ENCODE measurements at regions not wholly inside any gene's neighbourhood (a gene's known extent, or its start where the extent isn't known, plus 50 kb on each side); places are given as distances from the start of the nearest gene placed in this dataset.

DNA sequence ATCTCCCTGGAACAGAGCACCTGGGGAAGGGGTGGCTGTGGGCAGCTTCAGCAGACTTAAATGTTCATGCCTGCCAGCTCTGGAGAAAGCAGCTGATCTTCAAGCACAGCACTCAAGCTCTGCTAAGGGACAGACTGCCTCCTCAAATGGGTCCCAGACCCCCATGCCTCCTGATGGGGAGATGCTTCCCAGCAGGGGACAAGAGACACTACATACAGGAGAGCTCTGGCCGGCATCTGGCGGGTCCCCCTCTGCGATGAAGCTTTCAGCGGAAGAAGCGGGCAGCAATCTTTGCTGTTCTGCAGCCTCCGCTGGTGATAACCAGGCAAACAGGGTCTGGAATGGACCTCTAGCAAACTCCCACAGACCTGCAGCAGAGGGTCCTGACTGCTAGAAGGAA is 294.8 kb downstream of the RND3 start:
- TF ChIP-seq, protein P1, sequence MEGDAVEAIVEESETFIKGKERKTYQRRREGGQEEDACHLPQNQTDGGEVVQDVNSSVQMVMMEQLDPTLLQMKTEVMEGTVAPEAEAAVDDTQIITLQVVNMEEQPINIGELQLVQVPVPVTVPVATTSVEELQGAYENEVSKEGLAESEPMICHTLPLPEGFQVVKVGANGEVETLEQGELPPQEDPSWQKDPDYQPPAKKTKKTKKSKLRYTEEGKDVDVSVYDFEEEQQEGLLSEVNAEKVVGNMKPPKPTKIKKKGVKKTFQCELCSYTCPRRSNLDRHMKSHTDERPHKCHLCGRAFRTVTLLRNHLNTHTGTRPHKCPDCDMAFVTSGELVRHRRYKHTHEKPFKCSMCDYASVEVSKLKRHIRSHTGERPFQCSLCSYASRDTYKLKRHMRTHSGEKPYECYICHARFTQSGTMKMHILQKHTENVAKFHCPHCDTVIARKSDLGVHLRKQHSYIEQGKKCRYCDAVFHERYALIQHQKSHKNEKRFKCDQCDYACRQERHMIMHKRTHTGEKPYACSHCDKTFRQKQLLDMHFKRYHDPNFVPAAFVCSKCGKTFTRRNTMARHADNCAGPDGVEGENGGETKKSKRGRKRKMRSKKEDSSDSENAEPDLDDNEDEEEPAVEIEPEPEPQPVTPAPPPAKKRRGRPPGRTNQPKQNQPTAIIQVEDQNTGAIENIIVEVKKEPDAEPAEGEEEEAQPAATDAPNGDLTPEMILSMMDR (optimal IDR thresholded peaks at IDR 0.05 in 1 of 3, IDR thresholded peaks at IDR 0.05 in 1 of 3, conservative IDR thresholded peaks at IDR 0.05 in 1 of 3; ENCODE audit: extremely low read depth in 1 of 3, insufficient read depth in 2 of 3, low read length in 3 of 3) = no peak
- TF ChIP-seq EZH2 (IDR thresholded peaks at IDR 0.05; ENCODE audit: low read length) = no peak

All from keratinocyte (primary cell).